Neural cell (in vitro differentiated cells): ENCODE measurements at regions not wholly inside any gene's neighbourhood (a gene's known extent, or its start where the extent isn't known, plus 50 kb on each side); places are given as distances from the start of the nearest gene placed in this dataset.

Experiments
- H2AFZ ChIP-seq: fragments of 200-600, 300-800 bp; sonication (generic), shearing (Covaris generic); 2 replicates; pipeline ENCODE4 v1.6.0; 2014; ENCODE audit warnings: low read depth, mild to moderate bottlenecking, antibody characterized with exemption, low read length, moderate library complexity
- H3F3A ChIP-seq: fragments of 200-600 bp; shearing (Covaris generic); 2 replicates; pipeline ENCODE4 v1.6.1; 2016; ENCODE audit warnings: mild to moderate bottlenecking, moderate library complexity, mixed read lengths, antibody characterized with exemption, low read length; ENCODE audit not compliant: insufficient read depth, poor library complexity, severe bottlenecking
- H3K27ac ChIP-seq: fragments of 200-600, 300-800 bp; sonication (generic), shearing (Covaris generic); 2 replicates; pipeline ENCODE4 v1.5.1; 2014; ENCODE audit warnings: mild to moderate bottlenecking, low read length, moderate library complexity
- H3K27me3 ChIP-seq: fragments of 300-800, 200-600 bp; sonication (generic), shearing (Covaris generic); 2 replicates; pipeline ENCODE4 v1.6.0; 2014; ENCODE audit warnings: mild to moderate bottlenecking, low read depth, low read length, moderate library complexity; ENCODE audit not compliant: insufficient read depth
- H3K36me3 ChIP-seq: fragments of 300-800, 200-600 bp; sonication (generic), shearing (Covaris generic); 2 replicates; pipeline ENCODE4 v1.5.1; 2014; ENCODE audit warnings: mild to moderate bottlenecking, antibody characterized with exemption, low read length, moderate library complexity; ENCODE audit not compliant: insufficient read depth
- H3K4me2 ChIP-seq: fragments of 300-800, 200-600 bp; sonication (generic), shearing (Covaris generic); 2 replicates; pipeline ENCODE4 v1.6.0; 2014; ENCODE audit warnings: mild to moderate bottlenecking, low read length
- H3K4me3 ChIP-seq: fragments of 300-800, 200-600 bp; sonication (generic), shearing (Covaris generic); 2 replicates; pipeline ENCODE4 v1.5.1; 2014; ENCODE audit warnings: mild to moderate bottlenecking, low read length, moderate library complexity
- H3K79me2 ChIP-seq: fragments of 200-600 bp; shearing (Covaris generic); replicated peaks from 2 replicates; pipeline ENCODE4 v1.6.0; 2014; ENCODE audit warnings: mild to moderate bottlenecking, low read length, moderate library complexity; ENCODE audit not compliant: insufficient read depth
- H3K9ac ChIP-seq: fragments of 300-800, 200-600 bp; sonication (generic), shearing (Covaris generic); 2 replicates; pipeline ENCODE4 v1.6.1; 2016; ENCODE audit warnings: mild to moderate bottlenecking, low read length, mixed read lengths
- H3K9me2 ChIP-seq: fragments of 200-600 bp; shearing (Covaris generic); 2 replicates; pipeline ENCODE4 v1.6.1; 2016; ENCODE audit warnings: mild to moderate bottlenecking, low read length, mixed read lengths; ENCODE audit not compliant: insufficient read depth
- H3K9me3 ChIP-seq: fragments of 200-600, 300-800 bp; sonication (generic), shearing (Covaris generic); 2 replicates; pipeline ENCODE4 v1.6.1; 2016; ENCODE audit warnings: mild to moderate bottlenecking, mixed run types, low read length, moderate library complexity, mixed read lengths
- H4K20me1 ChIP-seq: fragments of 200-600 bp; shearing (Covaris generic); 2 replicates; pipeline ENCODE4 v1.6.1; 2016; ENCODE audit warnings: mild to moderate bottlenecking, mixed run types; ENCODE audit not compliant: insufficient read depth
- CTCF ChIP-seq: fragments of 450-650 bp; IDR thresholded peaks from 2 replicates; pipeline ENCODE4 v1.5.1; 2014; ENCODE audit warnings: antibody characterized with exemption, mild to moderate bottlenecking, moderate library complexity; ENCODE audit not compliant: poor library complexity, severe bottlenecking
- EP300 ChIP-seq: fragments of 450-650 bp; conservative IDR thresholded peaks from 2 replicates; pipeline ENCODE4 v1.6.1; 2014; ENCODE audit warnings: antibody characterized with exemption, mild to moderate bottlenecking, moderate library complexity; ENCODE audit not compliant: poor library complexity, severe bottlenecking
- EZH2 ChIP-seq: fragments of 200-600, 300-800 bp; shearing (Covaris generic), sonication (generic); IDR thresholded peaks from 2 replicates; pipeline ENCODE4 v1.6.1; 2014; ENCODE audit warnings: antibody characterized with exemption, low read length, borderline replicate concordance, mild to moderate bottlenecking; ENCODE audit not compliant: insufficient read depth, poor library complexity, severe bottlenecking
- MXI1 ChIP-seq: fragments of 450-650 bp; conservative IDR thresholded peaks from 2 replicates; pipeline ENCODE4 v1.6.1; 2014; ENCODE audit warnings: antibody characterized with exemption, mild to moderate bottlenecking; ENCODE audit not compliant: poor library complexity, severe bottlenecking
- POLR2AphosphoS5 ChIP-seq: IDR thresholded peaks from 2 replicates; pipeline ENCODE4 v1.6.1; 2012
- RAD21 ChIP-seq: fragments of 450-650 bp; conservative IDR thresholded peaks from 2 replicates; pipeline ENCODE4 v1.6.1; 2014; ENCODE audit warnings: antibody characterized with exemption, mild to moderate bottlenecking, moderate library complexity
- REST ChIP-seq: IDR thresholded peaks from 2 replicates; pipeline ENCODE4 v1.6.1; 2012; ENCODE audit warnings: borderline replicate concordance
- SMC3 ChIP-seq: fragments of 450-650 bp; conservative IDR thresholded peaks from 2 replicates; pipeline ENCODE4 v1.6.1; 2014; ENCODE audit warnings: antibody characterized with exemption, mild to moderate bottlenecking, moderate library complexity; ENCODE audit not compliant: poor library complexity
- TAF1 ChIP-seq: IDR thresholded peaks from 2 replicates; pipeline ENCODE4 v1.6.1; 2012; ENCODE audit warnings: low read depth

- Histone ChIP-seq H3F3A (no peaks in the 10 kb centered on the region), H3K9me3 (no peaks in the 10 kb centered on the region), H4K20me1 (no peaks in the 10 kb centered on the region), H3K27me3 (no peaks in the 10 kb centered on the region), H3K9me2 (no peaks in the 10 kb centered on the region), H3K79me2 (no peaks in the 10 kb centered on the region), H3K9ac (no peak overlapping the region), H2AFZ (no peak overlapping the region), H3K36me3 (no peaks in the 10 kb centered on the region), H3K4me2 (no peak overlapping the region), H3K27ac (no peak overlapping the region), H3K4me3 (no peak overlapping the region)
- no peak for TF ChIP-seq RAD21
- no peak for TF ChIP-seq POLR2AphosphoS5
- no peak for TF ChIP-seq CTCF
- TF ChIP-seq EP300: no peak
- TF ChIP-seq MXI1: no peak
- TF ChIP-seq SMC3: no peak
- TF ChIP-seq TAF1: no peak
- no peak for TF ChIP-seq EZH2
- no peak for TF ChIP-seq REST
Measured at GRCh38 chr1:207245124-207245523, 76.4 kb upstream of the CD55 start.

GRCh38 chr1:207248544-207249198, 72.8 kb upstream of the CD55 start:
- Histone ChIP-seq H2AFZ (no peak overlapping the region), H4K20me1 (no peaks in the 10 kb centered on the region), H3K79me2 (no peaks in the 10 kb centered on the region), H3K4me2 (no peak overlapping the region), H3K9me3 (no peaks in the 10 kb centered on the region), H3K27me3 (no peaks in the 10 kb centered on the region), H3K36me3 (no peaks in the 10 kb centered on the region), H3F3A (no peaks in the 10 kb centered on the region), H3K9me2 (no peaks in the 10 kb centered on the region), H3K27ac (no peak overlapping the region), H3K9ac (no peak overlapping the region), H3K4me3 (no peak overlapping the region)
- TF ChIP-seq EZH2: no peak
